GM12878 (cell line): ENCODE measurements at regions not wholly inside any gene's neighbourhood (a gene's known extent, or its start where the extent isn't known, plus 50 kb on each side); places are given as distances from the start of the nearest gene placed in this dataset.

ENCODE experiments used
- ATF7 ChIP-seq: fragments of 450-650 bp; IDR thresholded peaks from 2 replicates; pipeline ENCODE4 v1.6.1; 2016; ENCODE audit warnings: low read depth, mild to moderate bottlenecking
- BCL3 ChIP-seq: IDR thresholded peaks from 2 replicates; pipeline ENCODE4 v1.6.1; 2011; ENCODE audit warnings: borderline replicate concordance, low read depth, mild to moderate bottlenecking, moderate library complexity, low read length; ENCODE audit not compliant: insufficient read depth, poor library complexity, severe bottlenecking
- CTCF ChIP-seq, 3 experiments: IDR thresholded peaks in 2 of 3; conservative IDR thresholded peaks in 1 of 3; 2 replicates each; pipeline ENCODE4 v1.5.1; 2011; ENCODE audit warnings: low read depth in 3 of 3, low read length in 3 of 3, mild to moderate bottlenecking in 3 of 3, control low read depth in 2 of 3, moderate library complexity in 2 of 3, inconsistent platforms in 1 of 3, mixed read lengths in 1 of 3; ENCODE audit not compliant: control insufficient read depth in 2 of 3, insufficient read depth in 1 of 3; ENCODE audit errors: extremely low read depth in 1 of 3
- DPF2 ChIP-seq: fragments of 450-650 bp; IDR thresholded peaks from 2 replicates; pipeline ENCODE4 v1.6.1; 2017; ENCODE audit warnings: mild to moderate bottlenecking
- EZH2 ChIP-seq: IDR thresholded peaks from 2 replicates; pipeline ENCODE4 v1.6.1; 2012; ENCODE audit warnings: low read depth, mild to moderate bottlenecking, control low read depth, inconsistent platforms, low read length, borderline replicate concordance; ENCODE audit not compliant: control insufficient read depth
- NR2F1 ChIP-seq: fragments of 450-650 bp; conservative IDR thresholded peaks from 2 replicates; pipeline ENCODE4 v1.6.1; 2017; ENCODE audit warnings: mild to moderate bottlenecking
- POLR2AphosphoS5 ChIP-seq: IDR thresholded peaks from 2 replicates; pipeline ENCODE4 v1.6.1; 2011; ENCODE audit warnings: mild to moderate bottlenecking, low read length, inconsistent platforms
- RCOR1 ChIP-seq: conservative IDR thresholded peaks from 2 replicates; pipeline ENCODE4 v1.6.1; 2012; ENCODE audit warnings: low read depth, low read length, improper control_type of control experiment
- ZNF622 ChIP-seq: fragments of 450-650 bp; IDR thresholded peaks from 2 replicates; pipeline ENCODE4 v1.6.1; 2017; ENCODE audit warnings: mild to moderate bottlenecking, inconsistent platforms
- TF ChIP-seq, protein P1 (sequence below): fragments of 150-350 bp; IDR thresholded peaks from 2 replicates; pipeline ENCODE4 v1.6.1; 2016; ENCODE audit warnings: low read depth, low read length

DNA sequence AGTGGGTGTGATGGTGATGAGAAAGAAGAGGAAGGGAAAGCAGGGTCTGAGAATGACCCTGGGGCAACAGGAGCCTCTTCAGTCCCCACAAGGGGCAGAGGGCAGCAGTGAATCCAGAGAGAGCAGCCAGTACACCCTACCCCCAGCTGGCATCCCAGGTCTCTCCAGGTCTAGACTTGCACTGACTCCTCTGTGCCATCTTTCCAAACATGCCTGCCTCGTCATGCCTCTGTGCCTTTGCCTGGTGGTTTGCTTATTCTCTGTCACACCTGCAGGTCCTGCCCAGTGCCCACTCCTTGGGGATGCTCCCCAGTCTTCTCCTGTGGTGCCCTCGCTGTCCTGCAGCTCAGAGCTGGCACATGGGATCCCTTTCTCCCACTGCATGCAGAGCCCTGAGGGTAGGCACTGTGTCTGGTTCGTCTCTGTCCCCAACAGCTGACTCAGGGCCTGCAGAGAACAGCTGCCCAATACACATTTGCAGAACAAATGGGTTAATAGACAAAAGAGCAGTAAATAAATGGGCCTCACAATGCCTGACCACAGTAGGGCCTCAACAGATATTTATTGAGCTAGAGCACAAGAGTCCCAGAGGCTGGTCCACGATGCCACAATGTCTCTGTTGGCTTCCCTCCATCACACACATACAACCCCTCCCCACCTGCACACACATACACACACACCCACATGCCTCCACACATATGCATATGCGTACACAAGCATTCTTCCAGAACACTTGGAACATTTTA is 89.8 kb downstream of the HS1BP3 start:
- TF ChIP-seq, protein P1, sequence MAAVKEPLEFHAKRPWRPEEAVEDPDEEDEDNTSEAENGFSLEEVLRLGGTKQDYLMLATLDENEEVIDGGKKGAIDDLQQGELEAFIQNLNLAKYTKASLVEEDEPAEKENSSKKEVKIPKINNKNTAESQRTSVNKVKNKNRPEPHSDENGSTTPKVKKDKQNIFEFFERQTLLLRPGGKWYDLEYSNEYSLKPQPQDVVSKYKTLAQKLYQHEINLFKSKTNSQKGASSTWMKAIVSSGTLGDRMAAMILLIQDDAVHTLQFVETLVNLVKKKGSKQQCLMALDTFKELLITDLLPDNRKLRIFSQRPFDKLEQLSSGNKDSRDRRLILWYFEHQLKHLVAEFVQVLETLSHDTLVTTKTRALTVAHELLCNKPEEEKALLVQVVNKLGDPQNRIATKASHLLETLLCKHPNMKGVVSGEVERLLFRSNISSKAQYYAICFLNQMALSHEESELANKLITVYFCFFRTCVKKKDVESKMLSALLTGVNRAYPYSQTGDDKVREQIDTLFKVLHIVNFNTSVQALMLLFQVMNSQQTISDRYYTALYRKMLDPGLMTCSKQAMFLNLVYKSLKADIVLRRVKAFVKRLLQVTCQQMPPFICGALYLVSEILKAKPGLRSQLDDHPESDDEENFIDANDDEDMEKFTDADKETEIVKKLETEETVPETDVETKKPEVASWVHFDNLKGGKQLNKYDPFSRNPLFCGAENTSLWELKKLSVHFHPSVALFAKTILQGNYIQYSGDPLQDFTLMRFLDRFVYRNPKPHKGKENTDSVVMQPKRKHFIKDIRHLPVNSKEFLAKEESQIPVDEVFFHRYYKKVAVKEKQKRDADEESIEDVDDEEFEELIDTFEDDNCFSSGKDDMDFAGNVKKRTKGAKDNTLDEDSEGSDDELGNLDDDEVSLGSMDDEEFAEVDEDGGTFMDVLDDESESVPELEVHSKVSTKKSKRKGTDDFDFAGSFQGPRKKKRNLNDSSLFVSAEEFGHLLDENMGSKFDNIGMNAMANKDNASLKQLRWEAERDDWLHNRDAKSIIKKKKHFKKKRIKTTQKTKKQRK = no peak
- TF ChIP-seq DPF2 = no peak
- no peak for TF ChIP-seq ZNF622
- TF ChIP-seq BCL3 = no peak
- TF ChIP-seq RCOR1 = no peak
- no peak for TF ChIP-seq POLR2AphosphoS5
- no peak for TF ChIP-seq EZH2
- no peak for TF ChIP-seq ATF7
- no peak for TF ChIP-seq CTCF (IDR thresholded peaks at IDR 0.05 in 2 of 3, conservative IDR thresholded peaks at IDR 0.05 in 1 of 3; ENCODE audit: control insufficient read depth in 2 of 3, extremely low read depth in 1 of 3, insufficient read depth in 1 of 3, low read depth in 3 of 3, low read length in 3 of 3)
- TF ChIP-seq NR2F1 = no peak; the same call in 1 of the 2 replicates
